ENCODE measurements at regions not wholly inside any gene's neighbourhood (a gene's known extent, or its start where the extent isn't known, plus 50 kb on each side); places are given as distances from the start of the nearest gene placed in this dataset.

DNA sequence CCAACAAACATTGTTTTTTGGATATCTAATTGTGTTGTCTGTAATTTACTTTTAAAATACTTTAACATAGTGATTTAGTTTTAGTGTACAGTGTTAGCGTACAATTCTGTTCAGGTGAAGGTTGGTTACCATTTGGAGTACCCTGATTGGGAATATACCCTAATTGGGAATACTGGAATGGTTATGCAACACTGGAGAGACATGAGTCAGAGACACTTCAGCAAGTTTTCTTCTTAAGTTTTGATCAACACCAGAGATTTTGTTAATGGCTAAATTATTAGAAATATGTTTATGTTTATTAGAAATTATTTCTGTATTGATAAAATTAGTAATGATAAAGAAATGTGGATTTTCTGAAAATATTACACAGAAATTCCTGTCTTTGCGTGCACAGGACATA, 100.3 kb upstream of the NABP1 start:
- no peak overlapping the region for H2AFZ ChIP-seq (ENCODE audit: low read depth)
- H3K36me3 ChIP-seq (ENCODE audit: insufficient read depth) = no peaks in the 10 kb centered on the region
- no peaks in the 10 kb centered on the region for H3K79me2 ChIP-seq (ENCODE audit: insufficient read depth, low read depth)
- TF ChIP-seq, protein P1, sequence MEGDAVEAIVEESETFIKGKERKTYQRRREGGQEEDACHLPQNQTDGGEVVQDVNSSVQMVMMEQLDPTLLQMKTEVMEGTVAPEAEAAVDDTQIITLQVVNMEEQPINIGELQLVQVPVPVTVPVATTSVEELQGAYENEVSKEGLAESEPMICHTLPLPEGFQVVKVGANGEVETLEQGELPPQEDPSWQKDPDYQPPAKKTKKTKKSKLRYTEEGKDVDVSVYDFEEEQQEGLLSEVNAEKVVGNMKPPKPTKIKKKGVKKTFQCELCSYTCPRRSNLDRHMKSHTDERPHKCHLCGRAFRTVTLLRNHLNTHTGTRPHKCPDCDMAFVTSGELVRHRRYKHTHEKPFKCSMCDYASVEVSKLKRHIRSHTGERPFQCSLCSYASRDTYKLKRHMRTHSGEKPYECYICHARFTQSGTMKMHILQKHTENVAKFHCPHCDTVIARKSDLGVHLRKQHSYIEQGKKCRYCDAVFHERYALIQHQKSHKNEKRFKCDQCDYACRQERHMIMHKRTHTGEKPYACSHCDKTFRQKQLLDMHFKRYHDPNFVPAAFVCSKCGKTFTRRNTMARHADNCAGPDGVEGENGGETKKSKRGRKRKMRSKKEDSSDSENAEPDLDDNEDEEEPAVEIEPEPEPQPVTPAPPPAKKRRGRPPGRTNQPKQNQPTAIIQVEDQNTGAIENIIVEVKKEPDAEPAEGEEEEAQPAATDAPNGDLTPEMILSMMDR (conservative IDR thresholded peaks at IDR 0.05; ENCODE audit: low read depth, low read length) = no peak
- no peaks in the 10 kb centered on the region for H4K20me1 ChIP-seq (ENCODE audit: insufficient read depth)
- no peak overlapping the region for H3K27ac ChIP-seq
- H3K27me3 ChIP-seq (ENCODE audit: insufficient read depth, low read depth) = no peaks in the 10 kb centered on the region
- no peak overlapping the region for H3K9ac ChIP-seq
- H3K4me1 ChIP-seq (ENCODE audit: low read depth, poor library complexity, severe bottlenecking) = no peaks in the 10 kb centered on the region
- no peak overlapping the region for H3K4me2 ChIP-seq
- H3K4me3 ChIP-seq (IDR thresholded peaks at IDR 0.05; ENCODE audit: insufficient read depth, low read depth, low read length) = no peak overlapping the region

DNA sequence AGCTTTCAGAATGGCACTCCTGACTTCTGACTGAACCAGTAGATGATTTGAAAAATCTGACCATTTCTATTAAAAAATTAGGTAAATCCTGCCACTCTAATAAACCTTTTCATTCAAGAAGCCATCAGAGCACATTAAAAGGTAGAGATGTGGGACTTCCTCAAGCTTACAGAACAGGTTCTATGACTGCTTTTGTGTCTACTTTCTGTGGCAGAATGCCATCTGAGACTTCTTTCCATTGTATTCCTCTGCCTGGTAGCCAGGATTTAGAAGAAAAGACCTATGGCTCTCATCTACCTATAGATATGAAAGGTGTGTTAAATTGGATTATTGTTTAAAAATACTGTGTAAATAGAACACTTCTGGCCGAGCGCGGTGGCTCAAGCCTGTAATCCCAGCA, 99.9 kb upstream of the NABP1 start:
- Histone ChIP-seq H2AFZ (ENCODE audit: low read depth) (no peak overlapping the region), H3K4me3 (IDR thresholded peaks at IDR 0.05; ENCODE audit: insufficient read depth, low read depth, low read length) (no peak overlapping the region), H3K79me2 (ENCODE audit: insufficient read depth, low read depth) (no peaks in the 10 kb centered on the region), H4K20me1 (ENCODE audit: insufficient read depth) (no peaks in the 10 kb centered on the region), H3K27ac (no peak overlapping the region), H3K27me3 (ENCODE audit: insufficient read depth, low read depth) (no peaks in the 10 kb centered on the region), H3K36me3 (ENCODE audit: insufficient read depth) (no peaks in the 10 kb centered on the region), H3K9ac (no peak overlapping the region), H3K4me2 (no peak overlapping the region), H3K4me1 (ENCODE audit: low read depth, poor library complexity, severe bottlenecking) (no peaks in the 10 kb centered on the region)
- TF ChIP-seq, protein P1 (conservative IDR thresholded peaks at IDR 0.05; ENCODE audit: low read depth, low read length) = no peak

DNA sequence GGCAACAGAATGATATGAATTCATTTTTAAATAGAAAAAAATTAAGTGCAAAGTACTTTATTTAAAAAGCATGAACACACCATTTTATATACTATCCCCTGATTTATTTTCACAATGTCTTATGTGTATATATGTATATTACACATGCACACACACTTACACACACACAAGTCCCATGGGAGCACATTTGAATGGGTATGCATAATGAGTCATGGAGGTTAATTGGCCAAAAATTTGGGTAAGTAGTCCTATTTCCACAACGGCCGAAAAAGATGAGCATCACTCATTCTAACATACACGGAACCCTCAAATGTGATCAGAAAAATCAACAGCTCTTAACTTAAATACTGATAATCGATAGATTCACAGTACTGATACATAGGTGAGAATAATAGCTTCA, 97.4 kb upstream of the NABP1 start:
- Histone ChIP-seq H3K27ac (no peak overlapping the region), H3K4me1 (ENCODE audit: low read depth, poor library complexity, severe bottlenecking) (no peaks in the 10 kb centered on the region), H3K36me3 (ENCODE audit: insufficient read depth) (no peaks in the 10 kb centered on the region), H3K9ac (no peak overlapping the region), H3K27me3 (ENCODE audit: insufficient read depth, low read depth) (no peaks in the 10 kb centered on the region), H3K4me2 (no peak overlapping the region), H3K79me2 (ENCODE audit: insufficient read depth, low read depth) (no peaks in the 10 kb centered on the region), H4K20me1 (ENCODE audit: insufficient read depth) (no peaks in the 10 kb centered on the region), H3K4me3 (IDR thresholded peaks at IDR 0.05; ENCODE audit: insufficient read depth, low read depth, low read length) (no peak overlapping the region), H2AFZ (ENCODE audit: low read depth) (no peak overlapping the region)
- TF ChIP-seq, protein P1 (conservative IDR thresholded peaks at IDR 0.05; ENCODE audit: low read depth, low read length) = no peak

DNA sequence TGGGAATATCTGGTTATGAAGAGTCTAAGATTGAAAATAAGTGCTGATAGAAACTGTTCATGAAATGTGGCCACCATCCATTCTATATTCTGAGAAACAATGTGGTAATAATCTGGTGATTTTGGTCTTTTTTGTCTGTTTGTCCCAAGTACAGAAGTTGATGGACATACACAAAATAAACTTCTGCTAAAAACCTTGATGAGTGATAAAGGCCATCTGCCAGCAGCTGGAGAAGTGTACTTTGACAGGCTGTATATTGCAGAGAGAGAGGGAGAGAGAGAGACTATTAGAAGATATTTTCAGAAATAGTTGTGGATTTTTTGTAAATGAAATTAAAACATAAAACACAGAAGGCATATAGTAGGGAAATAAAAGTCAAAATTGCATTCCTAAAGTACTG, 96.9 kb upstream of the NABP1 start:
- TF ChIP-seq, protein P1 (conservative IDR thresholded peaks at IDR 0.05; ENCODE audit: low read depth, low read length) = no peak
- H3K36me3 ChIP-seq (ENCODE audit: insufficient read depth) = no peaks in the 10 kb centered on the region
- H3K27ac ChIP-seq = no peak overlapping the region
- no peaks in the 10 kb centered on the region for H3K4me1 ChIP-seq (ENCODE audit: low read depth, poor library complexity, severe bottlenecking)
- no peak overlapping the region for H3K4me3 ChIP-seq (IDR thresholded peaks at IDR 0.05; ENCODE audit: insufficient read depth, low read depth, low read length)
- no peak overlapping the region for H2AFZ ChIP-seq (ENCODE audit: low read depth)
- H3K9ac ChIP-seq = no peak overlapping the region
- H3K4me2 ChIP-seq = no peak overlapping the region
- H4K20me1 ChIP-seq (ENCODE audit: insufficient read depth) = no peaks in the 10 kb centered on the region
- no peaks in the 10 kb centered on the region for H3K79me2 ChIP-seq (ENCODE audit: insufficient read depth, low read depth)
- no peaks in the 10 kb centered on the region for H3K27me3 ChIP-seq (ENCODE audit: insufficient read depth, low read depth)

DNA sequence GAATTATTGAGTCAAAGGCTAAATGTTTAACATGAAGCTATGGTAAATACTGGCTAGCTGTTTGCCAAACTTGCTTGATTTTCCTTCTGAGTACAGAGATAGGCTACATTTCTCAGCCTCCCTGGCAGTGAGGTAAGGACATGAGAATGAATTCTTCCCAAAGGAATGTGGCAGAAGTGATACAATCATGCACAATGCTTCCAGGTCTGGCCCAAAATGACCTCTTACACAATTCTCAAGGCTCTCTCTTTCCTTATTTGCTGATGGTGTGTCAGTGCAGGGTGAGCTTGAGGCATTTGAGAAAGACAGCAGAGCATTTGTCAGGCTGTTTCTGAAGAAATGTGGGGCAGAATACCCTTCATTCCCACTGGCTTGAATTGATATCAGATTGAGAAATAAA, 95.6 kb upstream of the NABP1 start:
- no peaks in the 10 kb centered on the region for H3K36me3 ChIP-seq (ENCODE audit: insufficient read depth)
- H3K9ac ChIP-seq = no peak overlapping the region
- H2AFZ ChIP-seq (ENCODE audit: low read depth) = no peak overlapping the region
- no peak overlapping the region for H3K4me3 ChIP-seq (IDR thresholded peaks at IDR 0.05; ENCODE audit: insufficient read depth, low read depth, low read length)
- TF ChIP-seq, protein P1 (conservative IDR thresholded peaks at IDR 0.05; ENCODE audit: low read depth, low read length) = no peak
- H3K4me2 ChIP-seq = no peak overlapping the region
- no peaks in the 10 kb centered on the region for H3K79me2 ChIP-seq (ENCODE audit: insufficient read depth, low read depth)
- no peaks in the 10 kb centered on the region for H3K27me3 ChIP-seq (ENCODE audit: insufficient read depth, low read depth)
- no peaks in the 10 kb centered on the region for H4K20me1 ChIP-seq (ENCODE audit: insufficient read depth)
- no peaks in the 10 kb centered on the region for H3K4me1 ChIP-seq (ENCODE audit: low read depth, poor library complexity, severe bottlenecking)
- no peak overlapping the region for H3K27ac ChIP-seq
